SK-N-SH (cell line): ENCODE measurements at regions not wholly inside any gene's neighbourhood (a gene's known extent, or its start where the extent isn't known, plus 50 kb on each side); places are given as distances from the start of the nearest gene placed in this dataset.

Experiments
- CTCF ChIA-PET: fragments of 300-600, 350-600 bp; formaldehyde crosslinking; extraction: SDS; loops from one replicate; lab custom pipeline; 2021; lab: Yijun Ruan, JAX
- POLR2A ChIA-PET: fragments of 350-600 bp; sonication (Branson Sonifier 250); formaldehyde crosslinking; extraction: SDS; loops from one replicate; lab custom pipeline; 2020; ENCODE audit warnings: antibody characterized with exemption, inconsistent platforms; lab: Yijun Ruan, JAX
- DNase-seq: peaks from one replicate; pipeline ENCODE4 v3.0.0; 2012
- H2AFZ ChIP-seq: fragments of 200-600 bp; sonication (generic); 2 replicates; pipeline ENCODE4 v1.8.1; 2016; ENCODE audit warnings: antibody characterized with exemption, mild to moderate bottlenecking, low read depth
- H3F3A ChIP-seq: fragments of 200-600 bp; sonication (generic); replicated peaks from 2 replicates; pipeline ENCODE3; 2016; ENCODE audit warnings: antibody characterized with exemption, mild to moderate bottlenecking; ENCODE audit not compliant: insufficient read depth
- H3K27ac ChIP-seq, 2 experiments: fragments of 200-500 bp in 1 of 2; fragments of 200-600 bp in 1 of 2; sonication (Bioruptor generic) in 1 of 2; sonication (generic), shearing (Covaris generic) in 1 of 2; 2 replicates each; pipeline versions ENCODE4 v1.5.1 to v1.6.1; 2014 to 2016; ENCODE audit warnings: low read depth in 2 of 2, inconsistent platforms in 1 of 2, low read length in 1 of 2, mild to moderate bottlenecking in 1 of 2, mixed read lengths in 1 of 2
- H3K27me3 ChIP-seq: fragments of 200-600 bp; sonication (generic), shearing (Covaris generic); 2 replicates; pipeline ENCODE4 v1.6.1; 2016; ENCODE audit warnings: mixed run types; ENCODE audit not compliant: insufficient read depth
- H3K36me3 ChIP-seq, 2 experiments: fragments of 200-500 bp in 1 of 2; fragments of 200-600 bp in 1 of 2; sonication (Bioruptor generic) in 1 of 2; sonication (generic) in 1 of 2; replicated peaks in 1 of 2; 2 replicates each; pipeline versions ENCODE3 to v1.5.1; 2014 to 2016; ENCODE audit warnings: low read length in 1 of 2, mild to moderate bottlenecking in 1 of 2; ENCODE audit not compliant: insufficient read depth in 2 of 2, control insufficient read depth in 1 of 2
- H3K4me1 ChIP-seq, 2 experiments: fragments of 200-500 bp in 1 of 2; fragments of 200-600 bp in 1 of 2; sonication (Bioruptor generic) in 1 of 2; sonication (generic), shearing (Covaris generic) in 1 of 2; 2 replicates each; pipeline versions ENCODE4 v1.5.1 to v1.6.1; 2014 to 2016; ENCODE audit warnings: low read depth in 1 of 2, low read length in 1 of 2, mixed run types in 1 of 2; ENCODE audit not compliant: insufficient read depth in 2 of 2, control insufficient read depth in 1 of 2
- H3K4me2 ChIP-seq: fragments of 200-600 bp; sonication (generic), shearing (Covaris generic); 2 replicates; pipeline ENCODE4 v1.6.1; 2017; ENCODE audit warnings: mixed run types
- H3K4me3 ChIP-seq, 2 experiments: fragments of 200-500 bp in 1 of 2; fragments of 200-600 bp in 1 of 2; sonication (Bioruptor generic) in 1 of 2; sonication (generic), shearing (Covaris generic) in 1 of 2; 2 replicates each; pipeline versions ENCODE4 v1.5.1 to v1.8.1; 2014 to 2016; ENCODE audit warnings: low read depth in 2 of 2, inconsistent platforms in 1 of 2, low read length in 1 of 2, mild to moderate bottlenecking in 1 of 2, mixed read lengths in 1 of 2, moderate library complexity in 1 of 2
- H3K79me2 ChIP-seq: fragments of 200-600 bp; sonication (generic); 2 replicates; pipeline ENCODE4 v1.8.1; 2017; ENCODE audit warnings: mild to moderate bottlenecking; ENCODE audit not compliant: insufficient read depth
- H3K9ac ChIP-seq: fragments of 200-600 bp; sonication (generic); 2 replicates; pipeline ENCODE4 v1.6.1; 2017; ENCODE audit warnings: mixed run types
- H3K9me2 ChIP-seq: fragments of 200-600 bp; sonication (generic); 2 replicates; pipeline ENCODE4 v1.6.1; 2017; ENCODE audit warnings: mixed run types
- H3K9me3 ChIP-seq: fragments of 200-600 bp; sonication (generic); 2 replicates; pipeline ENCODE4 v1.6.1; 2017; ENCODE audit warnings: mixed run types, mild to moderate bottlenecking, moderate library complexity
- H4K20me1 ChIP-seq: fragments of 200-600 bp; sonication (generic); 2 replicates; pipeline ENCODE4 v1.6.1; 2017; ENCODE audit warnings: mild to moderate bottlenecking, mixed run types; ENCODE audit not compliant: insufficient read depth
- EP300 ChIP-seq, 2 experiments: IDR thresholded peaks; 2 replicates each; pipeline versions ENCODE4 v1.4.0 to v1.6.1; 2012; ENCODE audit warnings: borderline replicate concordance in 1 of 2, low read depth in 1 of 2, low read length in 1 of 2
- FOXJ3 ChIP-seq: sonication (generic); formaldehyde crosslinking; IDR thresholded peaks from 2 replicates; pipeline ENCODE4 v1.5.1; 2020; ENCODE audit warnings: mild to moderate bottlenecking, missing genetic modification reagents
- GATA2 ChIP-seq: sonication (generic); formaldehyde crosslinking; IDR thresholded peaks from 2 replicates; pipeline ENCODE4 v1.5.0; 2020; ENCODE audit warnings: mild to moderate bottlenecking, missing genetic modification reagents
- JUND ChIP-seq: IDR thresholded peaks from 2 replicates; pipeline ENCODE4 v1.4.0; 2012
- MXI1 ChIP-seq: IDR thresholded peaks from 2 replicates; pipeline ENCODE4 v1.6.1; 2012; ENCODE audit warnings: mild to moderate bottlenecking, low read depth, low read length, improper control_type of control experiment
- NFIC ChIP-seq: IDR thresholded peaks from 2 replicates; pipeline ENCODE4 v1.4.0; 2012; ENCODE audit warnings: borderline replicate concordance
- NRF1 ChIP-seq: IDR thresholded peaks from 2 replicates; pipeline ENCODE4 v1.6.1; 2012; ENCODE audit warnings: low read depth, mild to moderate bottlenecking, low read length
- POLR2AphosphoS5 ChIP-seq: IDR thresholded peaks from 2 replicates; pipeline ENCODE4 v1.6.1; 2012; ENCODE audit warnings: low read depth, low read length
- RCOR1 ChIP-seq: fragments of 150-350 bp; IDR thresholded peaks from 2 replicates; pipeline ENCODE4 v1.6.1; 2017; ENCODE audit warnings: antibody characterized with exemption, low read length
- SIN3A ChIP-seq: IDR thresholded peaks from 2 replicates; pipeline ENCODE4 v1.6.1; 2012; ENCODE audit warnings: low read depth, mild to moderate bottlenecking, low read length, moderate library complexity, borderline replicate concordance
- SMC3 ChIP-seq: IDR thresholded peaks from 2 replicates; pipeline ENCODE4 v1.6.1; 2012; ENCODE audit warnings: low read depth, low read length, improper control_type of control experiment
- TCF12 ChIP-seq: IDR thresholded peaks from 2 replicates; pipeline ENCODE4 v1.4.0; 2012
- TEAD4 ChIP-seq: IDR thresholded peaks from 2 replicates; pipeline ENCODE4 v1.4.0; 2012; ENCODE audit warnings: mild to moderate bottlenecking, borderline replicate concordance; ENCODE audit not compliant: insufficient read depth
- WGBS: methylation state at CpG from one replicate; pipeline ENCODE4 v1.1.6; 2017; ENCODE audit warnings: low lambda C conversion rate; 5-methylcytosine and 5-hydroxymethylcytosine counted together
- TF ChIP-seq, protein P1 (sequence below): IDR thresholded peaks from 2 replicates; pipeline ENCODE4 v1.4.0; 2012; ENCODE audit warnings: low read depth, borderline replicate concordance

DNA sequence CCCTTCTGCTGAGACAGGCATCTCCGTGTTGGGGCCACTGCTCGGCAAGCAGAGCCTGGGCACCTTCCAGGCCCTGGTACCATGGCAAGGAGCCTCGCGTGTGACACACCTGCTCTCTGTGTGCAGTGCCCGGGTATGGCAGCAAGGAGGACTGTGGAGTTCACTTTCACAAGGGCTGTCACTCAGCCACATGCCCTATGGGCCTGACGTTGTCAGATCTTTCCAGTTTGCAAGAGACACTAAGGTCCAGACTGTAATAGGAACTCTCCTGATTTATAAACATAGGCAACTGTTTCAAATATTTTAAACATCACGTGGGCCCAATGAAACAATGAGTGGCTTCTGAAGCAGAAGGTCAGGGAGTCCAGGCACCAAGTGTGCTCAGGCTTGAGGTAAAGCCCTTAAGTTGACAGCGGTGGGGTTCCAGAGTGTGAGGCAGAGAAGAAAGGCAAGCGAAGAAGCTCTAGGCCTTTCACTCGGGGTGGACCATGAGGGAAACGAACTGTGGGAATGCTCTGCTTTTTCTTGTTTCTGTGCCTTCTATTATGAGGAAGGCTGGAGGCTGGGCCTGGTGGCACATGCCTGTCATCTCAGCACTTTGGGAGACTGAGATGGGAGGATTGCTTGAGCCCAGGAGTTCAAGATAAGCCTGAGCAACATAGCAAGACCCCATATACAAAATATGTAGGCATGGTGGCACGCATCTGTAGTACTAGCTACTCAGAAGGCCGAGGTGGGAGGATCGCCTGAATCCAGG lies 108.6 kb upstream of the TRIM2 start:
- no peak for DNase-seq
- WGBS: 70% methylated on average over 9 of the region's 14 CpGs
- no peak overlapping the region for H3K9ac ChIP-seq
- TF ChIP-seq NRF1 (no peak), POLR2AphosphoS5 (no peak)
- H3K27ac ChIP-seq: no peak overlapping the region
- no peaks in the 10 kb centered on the region for H3K27me3 ChIP-seq
- H3K79me2 ChIP-seq: no peaks in the 10 kb centered on the region
- no peaks in the 10 kb centered on the region for H4K20me1 ChIP-seq
- no peaks in the 10 kb centered on the region for H3K36me3 ChIP-seq
- ChIA-PET POLR2A (no interaction called here), CTCF (interaction anchor here (5.8 to 9.8 kb wide), 2 partner anchors 11 to 32 kb away, joined by 29 to 76 read pairs; no protein-coding TSS in a partner anchor)
- H3K4me3 ChIP-seq: no peak overlapping the region
- no peaks in the 10 kb centered on the region for H3K9me2 ChIP-seq
- no peak overlapping the region for H2AFZ ChIP-seq
- no peaks in the 10 kb centered on the region for H3K9me3 ChIP-seq
- no peaks in the 10 kb centered on the region for H3F3A ChIP-seq
- H3K4me1 ChIP-seq: no peaks in the 10 kb centered on the region
- no peak overlapping the region for H3K4me2 ChIP-seq

DNA sequence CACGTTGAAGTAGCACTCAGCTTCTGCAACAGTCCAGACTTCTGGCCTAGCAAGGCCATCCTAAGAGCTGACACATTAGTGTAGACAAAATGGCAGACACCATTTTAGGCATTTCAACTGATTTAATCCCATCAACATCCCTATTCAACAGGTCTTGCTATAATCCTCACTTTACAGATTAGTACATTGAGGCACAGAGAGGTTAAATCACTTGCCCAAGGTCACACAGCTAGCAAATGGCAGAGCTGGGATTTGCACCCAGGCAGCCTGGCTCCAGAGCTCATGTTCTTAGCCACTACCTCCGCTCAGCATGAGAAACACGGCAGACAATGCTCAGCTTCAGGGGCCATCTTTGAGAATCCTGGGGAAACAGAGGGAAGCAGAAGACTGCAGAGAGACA lies 107.9 kb upstream of the TRIM2 start:
- DNase-seq: no peak
- no peaks in the 10 kb centered on the region for H3K9me2 ChIP-seq
- POLR2A ChIA-PET: no interaction called here

More for the DNA sequence above, 107.9 kb upstream of the TRIM2 start:
- Histone ChIP-seq H3K27me3 (no peaks in the 10 kb centered on the region), H3K9ac (no peak overlapping the region), H3K4me3 (no peak overlapping the region), H3K36me3 (no peaks in the 10 kb centered on the region), H4K20me1 (no peaks in the 10 kb centered on the region), H3K27ac (no peak overlapping the region), H3K4me1 (no peaks in the 10 kb centered on the region), H3K9me3 (no peaks in the 10 kb centered on the region), H3F3A (no peaks in the 10 kb centered on the region), H3K79me2 (no peaks in the 10 kb centered on the region), H3K4me2 (no peak overlapping the region), H2AFZ (no peak overlapping the region)
- CTCF ChIA-PET: interaction anchor here (5.8 to 9.8 kb wide), 2 partner anchors 12 to 31 kb away, joined by 29 to 76 read pairs; no protein-coding TSS in a partner anchor
- 96% methylated on average over 3 of the region's 3 CpGs for WGBS
- no peak for TF ChIP-seq TEAD4
- TF ChIP-seq FOXJ3 (CRISPR knock-in tag): no peak
- no peak for TF ChIP-seq SIN3A
- TF ChIP-seq EP300 (IDR thresholded peaks at IDR 0.05; ENCODE audit: borderline replicate concordance in 1 of 2, low read depth in 1 of 2, low read length in 1 of 2): no peak
- no peak for TF ChIP-seq JUND
- TF ChIP-seq POLR2AphosphoS5: no peak
- TF ChIP-seq GATA2 (CRISPR knock-in tag): no peak
- no peak for TF ChIP-seq MXI1
- TF ChIP-seq, protein P1, sequence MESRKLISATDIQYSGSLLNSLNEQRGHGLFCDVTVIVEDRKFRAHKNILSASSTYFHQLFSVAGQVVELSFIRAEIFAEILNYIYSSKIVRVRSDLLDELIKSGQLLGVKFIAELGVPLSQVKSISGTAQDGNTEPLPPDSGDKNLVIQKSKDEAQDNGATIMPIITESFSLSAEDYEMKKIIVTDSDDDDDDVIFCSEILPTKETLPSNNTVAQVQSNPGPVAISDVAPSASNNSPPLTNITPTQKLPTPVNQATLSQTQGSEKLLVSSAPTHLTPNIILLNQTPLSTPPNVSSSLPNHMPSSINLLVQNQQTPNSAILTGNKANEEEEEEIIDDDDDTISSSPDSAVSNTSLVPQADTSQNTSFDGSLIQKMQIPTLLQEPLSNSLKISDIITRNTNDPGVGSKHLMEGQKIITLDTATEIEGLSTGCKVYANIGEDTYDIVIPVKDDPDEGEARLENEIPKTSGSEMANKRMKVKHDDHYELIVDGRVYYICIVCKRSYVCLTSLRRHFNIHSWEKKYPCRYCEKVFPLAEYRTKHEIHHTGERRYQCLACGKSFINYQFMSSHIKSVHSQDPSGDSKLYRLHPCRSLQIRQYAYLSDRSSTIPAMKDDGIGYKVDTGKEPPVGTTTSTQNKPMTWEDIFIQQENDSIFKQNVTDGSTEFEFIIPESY: no peak
- no peak for TF ChIP-seq RCOR1
- TF ChIP-seq NFIC: no peak
- TF ChIP-seq SMC3: no peak
- no peak for TF ChIP-seq TCF12
